ENCODE measurements at regions not wholly inside any gene's neighbourhood (a gene's known extent, or its start where the extent isn't known, plus 50 kb on each side); places are given as distances from the start of the nearest gene placed in this dataset.

- TF ChIP-seq EZH2 (optimal IDR thresholded peaks at IDR 0.05; ENCODE audit: low read depth, low read length) = no peak
- no peak for TF ChIP-seq CTCF (IDR thresholded peaks at IDR 0.05; ENCODE audit: low read length)
Observed at GRCh38 chr5:91214571-91214970, 168.5 kb downstream of the ARRDC3 start.
